ENCODE measurements at regions not wholly inside any gene's neighbourhood (a gene's known extent, or its start where the extent isn't known, plus 50 kb on each side); places are given as distances from the start of the nearest gene placed in this dataset.

DNA sequence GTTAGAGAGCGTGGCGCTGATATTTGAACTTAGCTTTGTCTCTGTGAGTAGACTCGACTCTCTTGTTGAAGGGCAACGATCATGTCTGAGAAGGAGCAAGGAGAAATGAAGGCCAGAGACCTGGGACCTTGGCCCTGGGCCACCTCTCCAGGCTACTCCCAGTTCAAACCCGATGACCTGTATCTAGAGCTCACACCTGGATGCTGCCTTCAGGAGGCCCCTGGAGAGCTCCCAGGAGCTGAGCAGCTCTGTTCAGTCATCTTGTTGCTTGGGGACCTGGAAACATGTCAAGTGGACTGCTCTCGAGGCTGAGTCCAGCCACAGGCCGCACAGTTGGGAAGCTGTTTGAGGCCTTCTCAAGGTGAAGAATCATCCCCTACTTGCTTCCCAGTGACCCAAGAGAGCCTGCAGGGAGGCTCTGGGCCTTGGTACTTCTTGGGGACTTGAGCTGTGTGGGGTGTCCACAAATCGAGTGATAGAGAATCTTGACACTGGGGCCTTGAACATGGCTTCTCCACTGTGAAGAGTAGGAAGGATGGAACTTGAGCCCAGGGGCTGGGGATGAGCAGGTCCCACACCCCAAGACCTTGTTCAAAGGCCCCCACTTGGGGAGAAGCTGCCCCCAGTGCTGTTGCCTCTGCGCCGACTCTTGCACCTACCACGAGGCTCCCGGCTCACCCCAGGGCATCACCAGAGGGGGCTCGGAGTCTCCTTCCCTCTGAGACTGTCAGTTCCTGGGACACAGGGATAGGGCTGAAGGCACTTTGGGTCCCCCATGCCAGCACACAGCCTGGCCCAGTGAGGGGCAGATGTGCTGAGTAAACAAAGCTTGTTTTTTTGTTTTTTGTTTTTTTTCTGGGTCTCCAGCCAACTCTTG, 112.1 kb downstream of the IRX5 start:
- H3K27ac ChIP-seq, result no peak overlapping the region
- no peaks in the 10 kb centered on the region for H3K9me2 ChIP-seq (replicated peaks; ENCODE audit: insufficient read depth)
- H3K9me3 ChIP-seq (ENCODE audit: low read depth), result no peaks in the 10 kb centered on the region
- H2AFZ ChIP-seq, result no peak overlapping the region
- 96% methylated on average over 13 of the region's 13 CpGs for WGBS (ENCODE audit: low lambda C conversion rate, missing lambda C conversion rate)
- no peak for DNase-seq (ENCODE audit: low spot score)
- no peaks in the 10 kb centered on the region for H3K36me3 ChIP-seq (replicated peaks; ENCODE audit: insufficient read depth, low read depth)
- H3K4me2 ChIP-seq, result no peak overlapping the region
- TF ChIP-seq EZH2 (IDR thresholded peaks at IDR 0.05; ENCODE audit: borderline replicate concordance), result no peak
- no peak for TF ChIP-seq EZH2phosphoT487 (IDR thresholded peaks at IDR 0.05; ENCODE audit: low read depth, severe bottlenecking, unreplicated experiment)
- TF ChIP-seq, protein P1, sequence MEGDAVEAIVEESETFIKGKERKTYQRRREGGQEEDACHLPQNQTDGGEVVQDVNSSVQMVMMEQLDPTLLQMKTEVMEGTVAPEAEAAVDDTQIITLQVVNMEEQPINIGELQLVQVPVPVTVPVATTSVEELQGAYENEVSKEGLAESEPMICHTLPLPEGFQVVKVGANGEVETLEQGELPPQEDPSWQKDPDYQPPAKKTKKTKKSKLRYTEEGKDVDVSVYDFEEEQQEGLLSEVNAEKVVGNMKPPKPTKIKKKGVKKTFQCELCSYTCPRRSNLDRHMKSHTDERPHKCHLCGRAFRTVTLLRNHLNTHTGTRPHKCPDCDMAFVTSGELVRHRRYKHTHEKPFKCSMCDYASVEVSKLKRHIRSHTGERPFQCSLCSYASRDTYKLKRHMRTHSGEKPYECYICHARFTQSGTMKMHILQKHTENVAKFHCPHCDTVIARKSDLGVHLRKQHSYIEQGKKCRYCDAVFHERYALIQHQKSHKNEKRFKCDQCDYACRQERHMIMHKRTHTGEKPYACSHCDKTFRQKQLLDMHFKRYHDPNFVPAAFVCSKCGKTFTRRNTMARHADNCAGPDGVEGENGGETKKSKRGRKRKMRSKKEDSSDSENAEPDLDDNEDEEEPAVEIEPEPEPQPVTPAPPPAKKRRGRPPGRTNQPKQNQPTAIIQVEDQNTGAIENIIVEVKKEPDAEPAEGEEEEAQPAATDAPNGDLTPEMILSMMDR (IDR thresholded peaks at IDR 0.05; ENCODE audit: poor library complexity), result no peak
- no peak overlapping the region for H3K4me3 ChIP-seq
- H3K27me3 ChIP-seq, result peaks cover 3% of the 10 kb centered on the region
- H4K20me1 ChIP-seq (ENCODE audit: insufficient read depth, poor library complexity, severe bottlenecking), result no peaks in the 10 kb centered on the region
- H3K79me2 ChIP-seq, result no peaks in the 10 kb centered on the region
- no peaks in the 10 kb centered on the region for H3K4me1 ChIP-seq (ENCODE audit: insufficient read depth)

DNA sequence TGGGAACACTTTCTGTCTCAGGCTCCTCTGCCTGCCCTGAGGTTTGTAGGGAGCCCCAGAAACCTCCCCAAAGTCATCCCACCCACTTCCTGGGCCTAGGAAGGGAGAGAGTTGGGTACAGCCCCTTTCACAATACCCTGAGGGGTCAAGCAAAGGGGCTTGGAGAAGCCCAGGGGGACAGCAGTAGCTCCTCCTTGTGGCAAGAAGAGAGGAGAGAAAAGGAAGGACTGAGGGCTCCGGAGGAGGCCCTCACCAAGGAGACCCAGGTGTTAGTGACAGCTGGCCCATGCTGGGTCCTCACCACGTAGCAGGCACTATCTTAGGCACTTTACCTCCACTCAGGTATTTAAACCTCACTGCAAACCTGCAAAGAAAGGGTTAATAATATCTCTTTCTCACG, 112.8 kb downstream of the IRX5 start:
- Histone ChIP-seq H3K79me2 (no peaks in the 10 kb centered on the region), H3K27ac (no peak overlapping the region), H3K9me3 (ENCODE audit: low read depth) (no peaks in the 10 kb centered on the region), H3K9me2 (replicated peaks; ENCODE audit: insufficient read depth) (no peaks in the 10 kb centered on the region), H4K20me1 (ENCODE audit: insufficient read depth, poor library complexity, severe bottlenecking) (no peaks in the 10 kb centered on the region), H3K36me3 (replicated peaks; ENCODE audit: insufficient read depth, low read depth) (no peaks in the 10 kb centered on the region), H2AFZ (no peak overlapping the region), H3K4me2 (no peak overlapping the region), H3K4me3 (no peak overlapping the region), H3K4me1 (ENCODE audit: insufficient read depth) (no peaks in the 10 kb centered on the region), H3K27me3 (peaks cover 3% of the 10 kb centered on the region)
- TF ChIP-seq EZH2 (IDR thresholded peaks at IDR 0.05; ENCODE audit: borderline replicate concordance) (no peak), EZH2phosphoT487 (IDR thresholded peaks at IDR 0.05; ENCODE audit: low read depth, severe bottlenecking, unreplicated experiment) (no peak)
- TF ChIP-seq, protein P1 (IDR thresholded peaks at IDR 0.05; ENCODE audit: poor library complexity), result no peak
- 68% methylated on average over 3 of the region's 3 CpGs for WGBS (ENCODE audit: low lambda C conversion rate, missing lambda C conversion rate)
- no peak for DNase-seq (ENCODE audit: low spot score)

DNA sequence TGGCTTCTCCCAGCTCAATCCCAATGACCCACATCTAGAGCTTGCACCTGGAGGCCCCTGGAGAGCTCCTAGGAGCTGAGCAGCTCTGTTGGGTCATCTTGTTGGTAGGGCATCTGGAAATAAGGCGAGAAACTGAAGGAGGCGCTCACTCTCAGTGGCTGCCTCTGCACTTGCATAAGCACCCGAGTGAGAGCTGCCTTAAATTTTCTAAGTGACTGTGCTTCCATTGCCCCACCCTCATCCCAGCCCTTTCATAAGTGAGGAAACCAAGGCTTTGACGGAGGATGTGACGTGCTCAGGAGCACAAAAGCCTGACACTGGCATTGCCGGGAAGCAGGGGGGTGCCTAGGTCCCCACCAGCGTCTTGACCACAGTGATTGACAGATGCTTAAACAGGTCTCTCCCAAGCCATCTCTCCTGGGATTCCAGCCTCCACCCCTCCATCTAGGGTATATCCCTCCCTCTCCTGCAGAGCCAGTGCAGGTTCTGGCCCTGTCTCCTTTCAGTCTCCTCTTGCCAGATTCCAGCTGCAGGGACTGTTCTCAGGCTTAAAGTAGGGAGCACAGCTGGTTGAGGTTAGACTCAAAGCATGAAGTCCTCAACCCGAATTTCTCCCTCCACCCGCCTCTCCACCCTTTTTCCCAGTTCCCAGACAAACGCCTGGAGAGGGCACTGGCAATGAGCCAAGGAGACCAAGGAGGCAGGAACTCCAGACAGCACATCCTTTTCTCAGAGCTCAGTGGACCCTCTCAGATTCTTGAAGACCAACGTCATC, 113.7 kb downstream of the IRX5 start:
- Histone ChIP-seq H3K4me3 (no peak overlapping the region), H3K4me1 (ENCODE audit: insufficient read depth) (no peaks in the 10 kb centered on the region), H2AFZ (no peak overlapping the region), H3K9me3 (ENCODE audit: low read depth) (no peaks in the 10 kb centered on the region), H3K36me3 (replicated peaks; ENCODE audit: insufficient read depth, low read depth) (no peaks in the 10 kb centered on the region), H3K27me3 (peaks cover 3% of the 10 kb centered on the region), H4K20me1 (ENCODE audit: insufficient read depth, poor library complexity, severe bottlenecking) (no peaks in the 10 kb centered on the region), H3K27ac (no peak overlapping the region), H3K79me2 (no peaks in the 10 kb centered on the region), H3K9me2 (replicated peaks; ENCODE audit: insufficient read depth) (no peaks in the 10 kb centered on the region), H3K4me2 (no peak overlapping the region)
- TF ChIP-seq EZH2 (IDR thresholded peaks at IDR 0.05; ENCODE audit: borderline replicate concordance), result no peak
- TF ChIP-seq, protein P1 (IDR thresholded peaks at IDR 0.05; ENCODE audit: poor library complexity), result no peak
- TF ChIP-seq EZH2phosphoT487 (IDR thresholded peaks at IDR 0.05; ENCODE audit: low read depth, severe bottlenecking, unreplicated experiment), result no peak
- DNase-seq (ENCODE audit: low spot score), result no peak
- WGBS (ENCODE audit: low lambda C conversion rate, missing lambda C conversion rate), result 81% methylated on average over 11 of the region's 11 CpGs
